HepG2 (cell line): ENCODE measurements at regions not wholly inside any gene's neighbourhood (a gene's known extent, or its start where the extent isn't known, plus 50 kb on each side); places are given as distances from the start of the nearest gene placed in this dataset.

Source experiments
- ATAC-seq: fragments of 200-7000 bp; cut with Tn5 transposase; 3 replicates; pipeline ENCODE4 v1.9.1; 2020; ENCODE audit warnings: mild to moderate bottlenecking, moderate library complexity
- BruUV-seq: library from RNA; stranded (reverse); fragments of 400-500 nt; replicated peaks from 2 replicates; lab custom pipeline; 2021; lab: Mats Ljungman, UMichigan
- CTCF ChIA-PET: fragments of 300-600 bp; formaldehyde crosslinking; extraction: SDS; loops from one replicate; lab custom pipeline; 2021; ENCODE audit warnings: low total read pairs, inconsistent platforms, low intra/inter-chr PET ratio; lab: Yijun Ruan, JAX
- POLR2A ChIA-PET: fragments of 350-600 bp; sonication (Branson Sonifier 250); formaldehyde crosslinking; loops from one replicate; lab custom pipeline; 2020; ENCODE audit warnings: antibody characterized with exemption, inconsistent platforms; lab: Yijun Ruan, JAX
- DNase-seq: peaks from one replicate; pipeline ENCODE4 v3.0.0-alpha.2; 2015; ENCODE audit warnings: low spot score
- FAIRE-seq: peaks from 3 replicates; lab custom pipeline; 2011; peaks lifted over from hg19 to GRCh38; lab: Jason Lieb, UNC
- H2AFZ ChIP-seq: one replicate; pipeline ENCODE4 v1.6.1; 2011; ENCODE audit warnings: low read length, inconsistent platforms
- H3K27ac ChIP-seq: fragments of 300-600 bp; 3 replicates; pipeline ENCODE4 v1.8.0; 2011; ENCODE audit warnings: mixed run types, mild to moderate bottlenecking, mixed read lengths, low read length, inconsistent platforms; ENCODE audit not compliant: insufficient read depth; ENCODE audit errors: extremely low read length
- H3K27me3 ChIP-seq, 2 experiments: fragments of 200-600 bp in 1 of 2; 2 replicates in 1 of 2; 3 replicates in 1 of 2; pipeline versions ENCODE4 v1.6.0 to v1.8.0; 2011; ENCODE audit warnings: low read length in 2 of 2, mild to moderate bottlenecking in 2 of 2, moderate library complexity in 2 of 2, inconsistent platforms in 1 of 2; ENCODE audit not compliant: insufficient read depth in 2 of 2, control insufficient read depth in 1 of 2
- H3K36me3 ChIP-seq, 2 experiments: fragments of 200-600 bp in 1 of 2; replicated peaks in 1 of 2; 2 replicates in 1 of 2; 3 replicates in 1 of 2; pipeline versions ENCODE4 v1.5.1 to v1.8.0; 2011; ENCODE audit warnings: low read length in 2 of 2, inconsistent platforms in 1 of 2; ENCODE audit not compliant: insufficient read depth in 2 of 2, control insufficient read depth in 1 of 2
- H3K4me1 ChIP-seq: 2 replicates; pipeline ENCODE4 v1.5.1; 2012; ENCODE audit warnings: low read length, inconsistent platforms; ENCODE audit not compliant: insufficient read depth
- H3K4me2 ChIP-seq: 2 replicates; pipeline ENCODE4 v1.6.0; 2011; ENCODE audit warnings: low read depth, low read length, inconsistent platforms
- H3K4me3 ChIP-seq, 3 experiments: fragments of 200-600 bp in 1 of 3; sonication (generic), shearing (Covaris generic) in 1 of 3; replicated peaks in 1 of 3; 2 replicates each; pipeline ENCODE4 v1.5.1; 2011 to 2016; ENCODE audit warnings: low read length in 3 of 3, inconsistent platforms in 2 of 3, low read depth in 2 of 3, mild to moderate bottlenecking in 2 of 3, control low read depth in 1 of 3, mixed read lengths in 1 of 3; ENCODE audit not compliant: insufficient read depth in 1 of 3
- H3K79me2 ChIP-seq: one replicate; pipeline ENCODE4 v1.6.1; 2011; ENCODE audit warnings: low read length, inconsistent platforms; ENCODE audit not compliant: insufficient read depth
- H3K9ac ChIP-seq: 2 replicates; pipeline ENCODE4 v1.6.0; 2011; ENCODE audit warnings: mild to moderate bottlenecking, low read depth, low read length, inconsistent platforms; ENCODE audit not compliant: insufficient read depth
- H3K9me3 ChIP-seq: 2 replicates; pipeline ENCODE4 v1.5.1; 2012; ENCODE audit warnings: mild to moderate bottlenecking, low read length
- H4K20me1 ChIP-seq: 2 replicates; pipeline ENCODE4 v1.6.0; 2011; ENCODE audit warnings: inconsistent platforms, mild to moderate bottlenecking, low read length, moderate library complexity; ENCODE audit not compliant: insufficient read depth
- ELF1 ChIP-seq: sonication (generic); formaldehyde crosslinking; IDR thresholded peaks from 2 replicates; pipeline ENCODE4 v1.4.0; 2020; ENCODE audit warnings: missing genetic modification reagents
- HMGA1 ChIP-seq: sonication (generic); formaldehyde crosslinking; conservative IDR thresholded peaks from 2 replicates; pipeline ENCODE4 v1.4.0; 2020; ENCODE audit warnings: missing genetic modification reagents
- PHF20 ChIP-seq: sonication (generic); formaldehyde crosslinking; IDR thresholded peaks from 2 replicates; pipeline ENCODE4 v1.5.0; 2020; ENCODE audit warnings: mild to moderate bottlenecking, missing genetic modification reagents
- PPARG ChIP-seq: conservative IDR thresholded peaks from 2 replicates; pipeline ENCODE4 v1.6.1; 2016; ENCODE audit warnings: missing biosample characterization, missing genetic modification reagents
- ZBTB1 ChIP-seq: sonication (generic); formaldehyde crosslinking; IDR thresholded peaks from 2 replicates; pipeline ENCODE4 v1.4.0; 2020; ENCODE audit warnings: missing genetic modification reagents, borderline replicate concordance
- ZFP82 ChIP-seq: sonication (generic); formaldehyde crosslinking; IDR thresholded peaks from 2 replicates; pipeline ENCODE4 v1.5.1; 2020; ENCODE audit warnings: mild to moderate bottlenecking, missing genetic modification reagents, borderline replicate concordance
- ZNF234 ChIP-seq: sonication (generic); formaldehyde crosslinking; conservative IDR thresholded peaks from 2 replicates; pipeline ENCODE4 v1.5.1; 2020; ENCODE audit warnings: mild to moderate bottlenecking, missing genetic modification reagents
- ZNF296 ChIP-seq: sonication (generic); formaldehyde crosslinking; conservative IDR thresholded peaks from 2 replicates; pipeline ENCODE4 v1.5.0; 2020; ENCODE audit warnings: mild to moderate bottlenecking, missing genetic modification reagents
- ZNF550 ChIP-seq: sonication (generic); formaldehyde crosslinking; IDR thresholded peaks from 2 replicates; pipeline ENCODE4 v1.4.0; 2020; ENCODE audit warnings: mild to moderate bottlenecking, missing genetic modification reagents, borderline replicate concordance
- ZNF687 ChIP-seq: sonication (generic); formaldehyde crosslinking; IDR thresholded peaks from 2 replicates; pipeline ENCODE4 v1.5.1; 2020; ENCODE audit warnings: mild to moderate bottlenecking, missing genetic modification reagents, moderate library complexity
- ZNF724P ChIP-seq: sonication (generic); formaldehyde crosslinking; IDR thresholded peaks from 2 replicates; pipeline ENCODE4 v1.8.0; 2022; ENCODE audit warnings: missing genetic modification reagents, borderline replicate concordance
- whole genome bisulfite sequencing: methylation state at CpG from one replicate; pipeline ENCODE4 v1.1.6; 2017; ENCODE audit warnings: low lambda C conversion rate; 5-methylcytosine and 5-hydroxymethylcytosine counted together
- in situ Hi-C: cut with HindIII; loops from 2 replicates; pipeline ENCODE4 v1.10.0; 2017; ENCODE audit warnings: low pct_unique_long_range_greater_than_20kb; ENCODE audit not compliant: extremely low pct_ligation_motif_present
- intact Hi-C: fragments of 100-400 bp; cut with micrococcal nuclease; formaldehyde crosslinking; loops from one replicate; pipeline ENCODE4 v1.10.0; 2022; ENCODE audit not compliant: unreplicated experiment
- TF ChIP-seq, protein P1 (sequence below), 2 experiments: sonication (generic) in 1 of 2; formaldehyde crosslinking in 1 of 2; IDR thresholded peaks; 2 replicates each; pipeline versions ENCODE4 v1.5.1 to v1.6.1; 2011 to 2020; ENCODE audit warnings: borderline replicate concordance in 1 of 2, low read depth in 1 of 2, low read length in 1 of 2, mild to moderate bottlenecking in 1 of 2, missing genetic modification reagents in 1 of 2, moderate library complexity in 1 of 2
- TF ChIP-seq, protein P2 (sequence below): sonication (generic); formaldehyde crosslinking; IDR thresholded peaks from 2 replicates; pipeline ENCODE4 v1.8.0; 2022; ENCODE audit warnings: mild to moderate bottlenecking, missing genetic modification reagents

DNA sequence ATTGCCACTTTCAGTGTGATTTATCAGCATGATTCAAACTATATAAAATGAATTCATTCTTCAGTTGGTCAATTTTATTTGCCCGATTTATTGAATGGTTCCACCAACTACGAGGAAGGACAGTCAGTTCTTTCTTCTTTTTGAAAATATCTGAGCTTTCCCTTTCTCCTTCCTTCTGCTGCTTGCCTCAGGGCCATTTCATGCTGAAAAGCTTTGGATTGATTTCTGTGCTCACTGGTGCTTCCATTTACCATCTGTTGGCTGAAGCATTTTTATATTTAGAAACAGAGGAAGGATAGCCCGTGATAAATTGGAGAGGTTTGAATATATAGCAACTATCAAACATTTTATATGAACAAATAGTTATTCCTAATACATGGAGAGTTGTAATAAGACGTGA, 68.9 kb upstream of the ADAMTS5 start (continued):
- TF ChIP-seq PPARG (CRISPR knock-in tag): no peak
- TF ChIP-seq ZNF550: no peak
- no peak for TF ChIP-seq ZFP82
- TF ChIP-seq ELF1 (CRISPR knock-in tag): no peak
- TF ChIP-seq, protein P1, sequence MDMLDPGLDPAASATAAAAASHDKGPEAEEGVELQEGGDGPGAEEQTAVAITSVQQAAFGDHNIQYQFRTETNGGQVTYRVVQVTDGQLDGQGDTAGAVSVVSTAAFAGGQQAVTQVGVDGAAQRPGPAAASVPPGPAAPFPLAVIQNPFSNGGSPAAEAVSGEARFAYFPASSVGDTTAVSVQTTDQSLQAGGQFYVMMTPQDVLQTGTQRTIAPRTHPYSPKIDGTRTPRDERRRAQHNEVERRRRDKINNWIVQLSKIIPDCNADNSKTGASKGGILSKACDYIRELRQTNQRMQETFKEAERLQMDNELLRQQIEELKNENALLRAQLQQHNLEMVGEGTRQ (IDR thresholded peaks at IDR 0.05; ENCODE audit: low read depth, low read length): no peak
- TF ChIP-seq, protein P1 (CRISPR knock-in tag; IDR thresholded peaks at IDR 0.05; ENCODE audit: borderline replicate concordance): no peak
- TF ChIP-seq, protein P2, sequence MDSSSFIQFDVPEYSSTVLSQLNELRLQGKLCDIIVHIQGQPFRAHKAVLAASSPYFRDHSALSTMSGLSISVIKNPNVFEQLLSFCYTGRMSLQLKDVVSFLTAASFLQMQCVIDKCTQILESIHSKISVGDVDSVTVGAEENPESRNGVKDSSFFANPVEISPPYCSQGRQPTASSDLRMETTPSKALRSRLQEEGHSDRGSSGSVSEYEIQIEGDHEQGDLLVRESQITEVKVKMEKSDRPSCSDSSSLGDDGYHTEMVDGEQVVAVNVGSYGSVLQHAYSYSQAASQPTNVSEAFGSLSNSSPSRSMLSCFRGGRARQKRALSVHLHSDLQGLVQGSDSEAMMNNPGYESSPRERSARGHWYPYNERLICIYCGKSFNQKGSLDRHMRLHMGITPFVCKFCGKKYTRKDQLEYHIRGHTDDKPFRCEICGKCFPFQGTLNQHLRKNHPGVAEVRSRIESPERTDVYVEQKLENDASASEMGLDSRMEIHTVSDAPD (CRISPR knock-in tag): no peak
- TF ChIP-seq ZBTB1: no peak
- no peak for TF ChIP-seq ZNF234 (CRISPR knock-in tag)
- no peak for TF ChIP-seq HMGA1 (CRISPR knock-in tag)
- no peak for TF ChIP-seq ZNF724P

DNA sequence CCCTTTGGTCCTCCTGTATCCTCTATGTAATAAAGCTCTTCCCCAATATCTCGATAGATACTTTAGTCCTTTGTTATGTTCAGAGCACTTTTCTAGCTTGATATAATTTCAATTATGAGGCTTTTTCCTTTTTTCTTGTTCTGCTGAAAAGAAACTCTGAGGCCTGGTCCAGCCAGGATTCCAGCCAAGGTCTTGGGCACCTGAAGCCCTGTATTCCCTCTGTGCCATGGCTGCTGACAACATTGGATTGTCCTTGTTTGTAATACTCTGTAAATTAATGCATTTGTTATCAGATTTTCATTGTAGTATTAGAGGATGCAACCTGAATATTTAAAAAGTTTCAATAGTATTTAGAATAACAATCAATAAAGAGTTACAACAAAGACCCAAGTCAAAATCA, 67.9 kb upstream of the ADAMTS5 start:
- CTCF ChIA-PET: no interaction called here
- in situ Hi-C loops: no loop called here
- no peak for FAIRE-seq
- TF ChIP-seq ZNF687 (no peak), PHF20 (CRISPR knock-in tag) (no peak), ZNF296 (CRISPR knock-in tag) (no peak)

More for the DNA sequence above, 67.9 kb upstream of the ADAMTS5 start:
- H3K9ac ChIP-seq: no peak overlapping the region
- ATAC-seq (no peak), DNase-seq (no peak)
- WGBS: 33% methylated on average over 1 of the region's 1 CpG
- POLR2A ChIA-PET: no interaction called here
- no peaks in the 10 kb centered on the region for H4K20me1 ChIP-seq
- H3K27ac ChIP-seq: no peak overlapping the region
- H3K9me3 ChIP-seq: peaks cover 87% of the 10 kb centered on the region
- no TSS peak for BruUV-seq
- H3K79me2 ChIP-seq: no peaks in the 10 kb centered on the region
- no peak overlapping the region for H2AFZ ChIP-seq
- H3K4me3 ChIP-seq: no peak overlapping the region
- no peaks in the 10 kb centered on the region for H3K36me3 ChIP-seq
- no peak overlapping the region for H3K4me2 ChIP-seq
- intact Hi-C loops: no loop called here
- no peaks in the 10 kb centered on the region; a peak in 1 of 5 replicates for H3K27me3 ChIP-seq
- no peaks in the 10 kb centered on the region for H3K4me1 ChIP-seq
